ENCODE measurements at regions not wholly inside any gene's neighbourhood (a gene's known extent, or its start where the extent isn't known, plus 50 kb on each side); places are given as distances from the start of the nearest gene placed in this dataset.
"Not testable (repeated sequence)": the region's sequence is repeated elsewhere in the genome, so short reads cannot be mapped to it uniquely, and the experiment has no call there.

- DNase-seq: no peak
Measured at GRCh38 chr5:23223846-23224245, 283.6 kb upstream of the PRDM9 start.

GRCh38 chr5:23221831-23222230 is 285.6 kb upstream of the PRDM9 start:
- DNase-seq: no peak

DNA sequence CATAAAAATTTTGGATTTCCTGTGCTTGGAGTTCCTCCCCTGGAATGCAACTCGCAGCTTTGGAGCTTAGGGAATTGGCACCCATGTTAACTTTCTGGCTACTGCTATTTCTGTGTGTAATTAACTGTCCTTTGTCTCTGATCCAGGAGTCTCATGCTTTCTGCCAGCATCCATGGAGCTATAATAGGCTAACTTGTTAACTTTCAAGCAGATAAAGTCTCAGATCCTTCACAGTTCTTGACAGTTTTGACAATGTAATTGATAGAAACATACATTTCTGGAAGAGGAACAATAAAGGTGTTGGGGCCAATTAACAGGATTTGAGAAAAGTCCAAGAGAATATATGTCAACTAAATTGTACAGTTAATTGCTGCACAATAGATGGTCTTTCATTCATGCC is 290.2 kb upstream of the PRDM9 start:
- no peak for DNase-seq

GRCh38 chr5:23216345-23216744 is 291.1 kb upstream of the PRDM9 start:
- DNase-seq: no peak

GRCh38 chr5:23208959-23209431 is 298.4 kb upstream of the PRDM9 start:
- no peak for DNase-seq

- DNase-seq: no peak
Measured at GRCh38 chr5:23204111-23204510, 303.3 kb upstream of the PRDM9 start.

DNA sequence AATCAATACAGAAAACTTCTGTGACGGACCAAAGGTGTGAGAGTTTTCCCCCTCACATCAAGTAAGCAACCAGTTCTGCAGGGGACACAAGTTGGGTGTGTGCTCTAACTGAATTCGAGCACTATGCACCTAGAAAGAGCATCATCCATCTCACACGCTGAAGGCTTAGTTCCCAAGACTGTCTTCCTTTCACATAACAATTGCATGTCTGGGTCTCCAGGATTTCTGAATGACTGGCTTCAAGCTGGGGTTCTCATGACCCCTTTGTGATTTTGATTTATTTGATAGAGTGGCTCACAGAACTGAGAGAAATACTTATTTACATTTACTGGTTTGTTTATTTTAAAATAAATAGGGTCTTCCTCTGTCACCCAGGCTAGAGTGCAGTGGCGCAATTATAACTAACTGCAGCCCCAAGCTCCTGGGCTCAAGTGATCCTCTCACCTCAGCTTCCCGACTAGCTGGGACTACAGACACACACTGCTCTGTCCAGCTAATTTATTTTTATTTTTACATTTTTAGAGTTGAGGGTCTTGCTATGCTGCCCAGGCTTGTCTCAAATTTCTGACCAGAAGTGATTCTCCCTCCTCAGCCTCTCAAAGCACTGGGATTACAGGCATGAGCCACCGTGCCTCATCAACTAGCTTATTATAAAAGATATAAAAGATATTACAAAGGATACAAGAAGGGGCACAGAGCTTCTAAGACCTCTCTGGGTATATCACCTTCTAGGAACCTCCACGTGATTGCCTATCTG is 316.7 kb upstream of the CDH12 start:
- DNase-seq: no peak

DNA sequence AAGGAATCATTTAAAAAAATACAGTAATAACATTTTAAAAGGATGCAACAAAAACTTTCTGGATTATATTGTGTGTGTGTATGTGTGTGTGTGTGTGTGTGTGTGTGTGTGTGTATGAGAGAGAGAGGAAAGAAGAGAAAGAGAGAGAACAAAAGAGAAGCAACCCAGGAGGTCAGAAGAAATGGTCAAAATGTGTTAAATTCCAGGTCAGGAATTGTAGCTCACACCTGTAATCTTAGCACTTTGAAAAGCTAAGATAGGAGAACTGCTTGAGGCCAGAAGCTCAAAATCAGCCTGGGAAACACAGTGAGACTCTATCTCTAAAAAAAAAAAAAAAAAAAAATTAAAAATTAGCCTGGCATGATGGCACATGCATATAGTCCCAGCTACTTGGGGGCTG is 311.8 kb upstream of the CDH12 start:
- no peak for DNase-seq

GRCh38 chr5:23158179-23158578 is 305.0 kb upstream of the CDH12 start:
- DNase-seq: no peak

- no peak for DNase-seq
Measured at GRCh38 chr5:23157716-23158115, 304.6 kb upstream of the CDH12 start.

DNA sequence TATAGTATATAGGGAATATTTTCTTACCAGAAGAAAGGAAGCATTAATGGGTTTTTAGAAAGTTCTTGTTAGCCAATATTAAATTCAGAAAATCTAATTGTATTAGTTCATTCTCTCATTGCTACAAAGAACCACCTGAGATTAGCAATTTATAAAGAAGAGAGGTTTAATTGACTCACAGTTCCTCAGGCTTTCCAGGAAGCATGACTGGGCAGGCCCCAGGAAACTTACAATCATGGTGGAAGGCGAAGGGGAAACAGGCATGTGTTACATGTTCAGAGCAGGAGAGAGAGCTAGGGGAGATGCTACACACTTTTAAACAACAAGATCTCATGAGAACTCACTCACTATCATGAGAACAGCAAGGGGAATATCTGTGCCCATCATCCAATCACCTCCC is 304.0 kb upstream of the CDH12 start:
- no peak for DNase-seq

DNA sequence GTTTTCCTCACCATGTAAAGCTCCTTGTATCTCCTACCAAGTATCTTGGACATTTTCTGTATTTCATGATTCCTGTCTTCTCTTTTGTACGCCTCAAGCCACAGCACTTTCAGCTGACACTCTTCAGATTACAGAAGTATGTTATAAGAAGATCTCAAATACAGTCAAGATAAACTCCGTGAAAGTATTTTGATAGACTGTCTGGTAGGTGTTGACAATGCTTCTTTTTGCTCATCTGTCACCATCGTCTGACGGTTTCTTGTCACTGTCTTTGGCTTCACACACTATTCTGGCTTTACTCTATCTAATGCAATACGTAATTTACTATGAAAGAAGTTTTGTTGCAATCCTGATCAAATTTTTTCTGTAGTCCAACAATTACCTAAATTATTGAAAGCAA is 294.5 kb upstream of the CDH12 start:
- DNase-seq: no peak

- DNase-seq: no peak
Measured at GRCh38 chr5:23146183-23146582, 293.0 kb upstream of the CDH12 start.

GRCh38 chr5:23139338-23140171 is 286.4 kb upstream of the CDH12 start:
- DNase-seq: peak; percentile 22

DNA sequence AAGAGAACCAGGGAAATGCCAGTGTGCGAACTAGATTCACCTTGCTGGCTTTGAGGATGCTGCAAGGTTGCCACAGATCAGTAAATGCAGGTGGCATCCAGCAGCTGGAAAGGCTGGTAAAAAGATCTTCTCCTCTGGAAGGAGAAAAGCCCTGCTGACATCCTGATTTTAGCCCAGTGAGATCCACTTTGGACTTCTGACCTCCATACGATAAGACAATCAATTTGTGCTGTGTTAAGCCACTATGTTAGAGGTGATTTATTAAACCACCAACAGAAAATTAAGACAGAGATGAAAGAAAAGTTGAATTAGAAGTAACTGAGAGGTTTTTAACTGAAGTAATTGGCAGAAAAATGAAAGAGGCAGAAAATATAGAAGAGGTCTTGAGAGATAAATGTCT is 283.8 kb upstream of the CDH12 start:
- no peak for DNase-seq

DNA sequence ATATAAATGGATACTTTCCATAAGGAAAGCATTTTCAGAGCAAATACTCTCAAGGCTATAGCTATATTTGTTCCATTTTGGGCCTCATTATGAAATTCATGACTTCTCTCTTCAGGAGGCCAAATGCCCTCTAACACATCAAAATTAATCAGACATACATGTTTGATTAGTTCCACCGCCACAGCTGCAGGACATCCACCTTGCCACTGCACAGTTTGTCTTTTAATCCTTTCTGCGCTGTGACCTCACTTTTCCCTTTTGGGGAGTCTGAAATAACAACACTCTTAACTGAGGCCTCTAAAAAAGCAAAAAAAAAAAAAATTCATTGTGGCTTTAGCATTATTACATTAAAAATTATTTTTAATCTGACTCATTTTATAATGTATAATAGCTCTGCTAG is 279.1 kb upstream of the CDH12 start:
- no peak for DNase-seq

DNA sequence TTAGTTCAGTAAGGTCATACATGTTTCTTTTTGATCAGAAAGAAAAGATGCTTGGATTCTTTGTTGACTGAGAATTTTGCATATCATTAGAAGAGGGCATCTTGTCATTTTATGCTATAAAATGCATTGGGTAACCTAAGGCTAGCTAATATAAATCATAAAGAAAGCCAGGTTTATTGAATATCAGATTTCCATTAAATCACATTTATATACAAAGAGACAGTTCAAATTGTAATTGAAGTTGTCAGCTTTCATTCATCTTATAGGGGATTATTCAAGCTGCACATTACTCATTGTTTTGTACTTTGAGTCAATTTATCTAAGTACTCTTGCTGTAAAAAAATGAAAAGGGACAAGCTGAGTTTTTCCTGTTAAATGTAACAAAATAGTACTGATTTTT is 259.1 kb upstream of the CDH12 start:
- no peak for DNase-seq

DNA sequence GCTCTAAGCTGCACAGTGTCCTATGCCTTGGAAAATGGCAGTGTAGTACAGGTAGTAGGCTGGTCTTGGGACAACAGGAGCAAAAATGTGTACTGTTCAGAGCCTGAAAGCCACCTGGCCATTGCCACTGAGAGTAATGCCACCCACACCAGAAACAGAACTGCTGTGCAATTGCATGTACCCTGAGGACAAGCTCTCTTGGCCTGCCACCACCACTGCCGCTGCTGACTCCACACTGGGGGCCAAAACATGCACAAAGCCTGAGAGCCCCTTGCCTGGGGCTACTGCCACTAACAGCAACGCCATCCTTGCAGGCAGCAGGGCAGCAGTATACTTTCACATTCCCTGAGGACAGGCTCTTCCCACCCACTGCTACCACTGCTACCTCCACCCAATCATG is 251.9 kb upstream of the CDH12 start:
- DNase-seq: no peak

DNA sequence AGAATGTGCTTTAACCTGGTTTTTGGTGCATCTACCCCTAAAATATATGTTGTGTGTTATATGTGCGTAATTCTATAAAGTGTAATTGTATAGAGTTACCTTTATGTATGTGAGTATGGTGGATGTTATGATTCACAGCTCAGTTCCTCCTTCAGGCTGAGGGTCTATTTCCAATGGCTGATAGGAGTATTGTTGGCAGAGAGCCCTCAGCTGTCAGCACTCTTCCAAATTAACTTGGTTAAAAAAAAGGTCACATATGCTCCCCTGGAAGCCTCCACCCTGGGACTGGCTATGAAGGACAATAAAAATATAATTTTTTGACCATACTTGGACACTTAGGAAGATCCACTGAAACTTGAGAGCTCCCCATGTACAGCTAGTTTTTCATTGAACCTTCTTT is 250.4 kb upstream of the CDH12 start:
- no peak for DNase-seq

GRCh38 chr5:23095418-23095817 is 242.3 kb upstream of the CDH12 start:
- DNase-seq: not testable (repeated sequence)

GRCh38 chr5:23089286-23089685 is 236.1 kb upstream of the CDH12 start:
- no peak for DNase-seq

DNA sequence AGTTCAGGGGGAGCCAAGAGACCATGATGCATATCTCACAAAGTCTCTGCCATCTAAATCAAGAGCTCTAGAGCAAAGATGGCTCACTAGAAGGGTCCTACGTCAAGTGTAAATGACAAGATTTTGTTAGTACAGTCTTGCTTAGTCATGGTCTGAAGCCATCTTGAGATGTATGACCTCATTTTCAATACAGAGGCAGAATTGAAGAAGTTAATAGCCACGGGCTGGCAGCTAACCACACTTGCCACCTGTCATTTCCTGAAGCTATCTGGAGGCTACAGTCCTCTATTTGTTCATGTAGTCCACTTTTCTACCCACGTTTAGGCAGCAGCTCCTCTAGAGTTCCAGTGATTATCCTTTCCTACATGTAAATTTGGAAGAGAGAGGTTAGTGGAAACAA is 231.7 kb upstream of the CDH12 start:
- no peak for DNase-seq

DNA sequence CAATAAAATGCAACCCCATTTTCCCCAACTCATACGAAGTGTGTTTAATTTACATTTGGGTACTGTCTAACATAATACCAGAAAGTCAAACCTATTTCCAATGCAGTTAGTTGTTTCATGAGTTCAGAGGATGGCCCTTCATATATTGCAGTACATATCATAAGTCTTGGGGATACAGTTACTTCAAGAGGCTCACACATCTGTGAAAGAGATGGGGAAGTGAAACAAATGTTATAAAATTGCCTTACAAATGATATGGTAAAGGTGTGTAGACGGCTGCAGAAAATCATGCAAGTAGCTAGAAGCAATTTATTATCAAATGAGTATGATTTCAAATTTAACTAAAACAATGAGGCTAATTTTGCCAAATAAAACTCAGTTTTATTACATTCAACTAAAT is 219.0 kb upstream of the CDH12 start:
- DNase-seq: no peak

DNA sequence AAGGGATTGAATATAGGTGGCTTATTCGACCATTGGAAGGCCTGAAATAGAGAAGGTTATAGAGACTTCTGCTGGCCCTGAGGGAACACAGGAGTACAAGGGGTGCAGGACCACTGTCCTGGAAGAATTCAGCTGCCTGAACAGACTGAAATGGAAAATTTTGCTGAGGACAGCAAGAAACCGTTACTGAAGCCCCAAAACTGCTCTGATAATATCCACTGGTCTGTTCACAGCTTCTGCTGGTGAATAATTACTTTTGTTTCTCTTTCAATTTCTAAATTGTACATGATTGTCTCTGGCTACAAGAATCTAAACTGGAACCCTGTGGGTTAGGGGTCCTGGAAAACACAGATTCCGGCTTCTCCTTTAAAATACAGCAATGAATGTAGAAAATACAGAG is 218.5 kb upstream of the CDH12 start:
- no peak for DNase-seq
